AG10803 (cell line): ENCODE measurements at regions not wholly inside any gene's neighbourhood (a gene's known extent, or its start where the extent isn't known, plus 50 kb on each side); places are given as distances from the start of the nearest gene placed in this dataset.
A peak's percentile ranks its signal among the peaks of the same experiment; 100 is the strongest.

Experiments
- DNase-seq: peaks from one replicate; pipeline ENCODE4 v3.0.0; 2010; ENCODE audit warnings: low read depth
- H3K4me3 ChIP-seq: 2 replicates; pipeline ENCODE4 v1.5.1; 2011; ENCODE audit warnings: mild to moderate bottlenecking, low read length, control low read depth
- CTCF ChIP-seq: conservative IDR thresholded peaks from 2 replicates; pipeline ENCODE4 v1.5.1; 2011; ENCODE audit warnings: mild to moderate bottlenecking, low read length, control low read depth, inconsistent platforms

- DNase-seq = no peak
- no peak for TF ChIP-seq CTCF
- no peak overlapping the region for H3K4me3 ChIP-seq
Observed at GRCh38 chr1:78410643-78411042, 80.1 kb upstream of the PTGFR start.

GRCh38 chr1:78411707-78412106, 79.1 kb upstream of the PTGFR start:
- DNase-seq = no peak
- no peak for TF ChIP-seq CTCF
- no peak overlapping the region for H3K4me3 ChIP-seq

- H3K4me3 ChIP-seq = no peak overlapping the region
- no peak for DNase-seq
- no peak for TF ChIP-seq CTCF
Observed at GRCh38 chr1:78415165-78415564, 75.6 kb upstream of the PTGFR start.

- peak overlapping the region; percentile 7 for H3K4me3 ChIP-seq
- peak; percentile 96 for DNase-seq
- TF ChIP-seq CTCF = no peak
Observed at GRCh38 chr1:78419309-78419708, 71.5 kb upstream of the PTGFR start.

- DNase-seq = no peak
- H3K4me3 ChIP-seq = no peak overlapping the region
- no peak for TF ChIP-seq CTCF
Observed at GRCh38 chr1:78420181-78420580, 70.6 kb upstream of the PTGFR start.

- TF ChIP-seq CTCF = no peak
- DNase-seq = no peak
- H3K4me3 ChIP-seq = no peak overlapping the region
Observed at GRCh38 chr1:78420688-78421087, 70.1 kb upstream of the PTGFR start.

GRCh38 chr1:78424720-78425119, 66.1 kb upstream of the PTGFR start:
- no peak for TF ChIP-seq CTCF
- no peak for DNase-seq
- no peak overlapping the region for H3K4me3 ChIP-seq
